ENCODE measurements at regions not wholly inside any gene's neighbourhood (a gene's known extent, or its start where the extent isn't known, plus 50 kb on each side); places are given as distances from the start of the nearest gene placed in this dataset.
A peak's percentile ranks its signal among the peaks of the same experiment; 100 is the strongest.
"Not testable (repeated sequence)": the region's sequence is repeated elsewhere in the genome, so short reads cannot be mapped to it uniquely, and the experiment has no call there.

- DNase-seq: peak in 1 of 10 donors; percentile 40
- intact Hi-C loops (cut with DNase I): no loop called here
Measured at GRCh38 chr6:126723541-126724170, 383.7 kb downstream of the CENPW start.

- DNase-seq: no peak
- intact Hi-C loops (cut with DNase I): no loop called here
Measured at GRCh38 chr6:126724821-126725220, 384.9 kb downstream of the CENPW start.

GRCh38 chr6:126726454-126726853 is 386.5 kb downstream of the CENPW start:
- DNase-seq: peak in 2 of 10 donors; percentile 35 to 75
- intact Hi-C loops (cut with DNase I): not testable (repeated sequence)

- no peak for DNase-seq
- intact Hi-C loops (cut with DNase I): no loop called here
Measured at GRCh38 chr6:126738146-126738545, 380.3 kb upstream of the RSPO3 start.

- no peak for DNase-seq
- intact Hi-C loops (cut with DNase I): no loop called here
Measured at GRCh38 chr6:126738641-126739040, 379.8 kb upstream of the RSPO3 start.

- intact Hi-C loops (cut with DNase I): no loop called here
- peak in 1 of 10 donors; percentile 39 for DNase-seq
Measured at GRCh38 chr6:126743076-126743475, 375.4 kb upstream of the RSPO3 start.

- intact Hi-C loops (cut with DNase I): no loop called here
- DNase-seq: no peak
Measured at GRCh38 chr6:126747728-126748540, 370.5 kb upstream of the RSPO3 start.

GRCh38 chr6:126753606-126754005 is 364.9 kb upstream of the RSPO3 start:
- intact Hi-C loops (cut with DNase I): no loop called here
- no peak for DNase-seq

- intact Hi-C loops (cut with DNase I): no loop called here
- DNase-seq: no peak
Measured at GRCh38 chr6:126761854-126762253, 356.6 kb upstream of the RSPO3 start.

GRCh38 chr6:126764104-126764503 is 354.4 kb upstream of the RSPO3 start:
- no peak for DNase-seq

GRCh38 chr6:126764671-126765070 is 353.8 kb upstream of the RSPO3 start:
- intact Hi-C loops (cut with DNase I): no loop called here
- DNase-seq: no peak

More at GRCh38 chr6:126764104-126764503, 354.4 kb upstream of the RSPO3 start:
- intact Hi-C loops (cut with DNase I): no loop called here

GRCh38 chr6:126766820-126767219 is 351.7 kb upstream of the RSPO3 start:
- DNase-seq: no peak
- intact Hi-C loops (cut with DNase I): no loop called here

- intact Hi-C loops (cut with DNase I): no loop called here
- DNase-seq: no peak
Measured at GRCh38 chr6:126767711-126768110, 350.8 kb upstream of the RSPO3 start.

GRCh38 chr6:126770176-126770575 is 348.3 kb upstream of the RSPO3 start:
- intact Hi-C loops (cut with DNase I): no loop called here
- DNase-seq: no peak

GRCh38 chr6:126773112-126773805 is 345.2 kb upstream of the RSPO3 start:
- intact Hi-C loops (cut with DNase I): no loop called here

GRCh38 chr6:126779331-126779730 is 339.1 kb upstream of the RSPO3 start:
- intact Hi-C loops (cut with DNase I): no loop called here
- no peak for DNase-seq

More at GRCh38 chr6:126773112-126773805, 345.2 kb upstream of the RSPO3 start:
- no peak for DNase-seq

- intact Hi-C loops (cut with DNase I): no loop called here
- DNase-seq: no peak
Measured at GRCh38 chr6:126781582-126781981, 336.9 kb upstream of the RSPO3 start.

- intact Hi-C loops (cut with DNase I): no loop called here
- no peak for DNase-seq
Measured at GRCh38 chr6:126784161-126784790, 334.2 kb upstream of the RSPO3 start.

GRCh38 chr6:126786262-126786661 is 332.2 kb upstream of the RSPO3 start:
- intact Hi-C loops (cut with DNase I): no loop called here
- no peak for DNase-seq

- DNase-seq: no peak
- intact Hi-C loops (cut with DNase I): no loop called here
Measured at GRCh38 chr6:126787635-126788034, 330.8 kb upstream of the RSPO3 start.

- intact Hi-C loops (cut with DNase I): no loop called here
- no peak for DNase-seq
Measured at GRCh38 chr6:126788861-126789365, 329.6 kb upstream of the RSPO3 start.
